Keratinocyte (primary cell): ENCODE measurements at regions not wholly inside any gene's neighbourhood (a gene's known extent, or its start where the extent isn't known, plus 50 kb on each side); places are given as distances from the start of the nearest gene placed in this dataset.

Source experiments
- DNase-seq: peaks from one replicate; pipeline ENCODE4 v3.0.0-alpha.2; 2011; ENCODE audit warnings: low read depth, missing footprints, low spot score
- FAIRE-seq: peaks from 2 replicates; lab custom pipeline; 2011; peaks lifted over from hg19 to GRCh38; lab: Jason Lieb, UNC
- H2AFZ ChIP-seq: 2 replicates; pipeline ENCODE4 v1.6.0; 2012; ENCODE audit warnings: low read length, control low read depth, inconsistent platforms; ENCODE audit not compliant: control insufficient read depth
- H3K27ac ChIP-seq: 2 replicates; pipeline ENCODE4 v1.5.1; 2011; ENCODE audit warnings: low read length; ENCODE audit not compliant: control insufficient read depth, insufficient read depth
- H3K27me3 ChIP-seq: 3 replicates; pipeline ENCODE4 v1.6.0; 2011; ENCODE audit warnings: low read length; ENCODE audit not compliant: control insufficient read depth, insufficient read depth; ENCODE audit errors: extremely low read depth
- H3K36me3 ChIP-seq, 2 experiments: 2 replicates in 1 of 2; 3 replicates in 1 of 2; pipeline ENCODE4 v1.5.1; 2011; ENCODE audit warnings: low read length in 2 of 2, mild to moderate bottlenecking in 1 of 2; ENCODE audit not compliant: control insufficient read depth in 2 of 2, insufficient read depth in 2 of 2; ENCODE audit errors: extremely low read depth in 1 of 2
- H3K4me1 ChIP-seq: 3 replicates; pipeline ENCODE4 v1.5.1; 2011; ENCODE audit warnings: low read length; ENCODE audit not compliant: control insufficient read depth, insufficient read depth; ENCODE audit errors: extremely low read depth
- H3K4me2 ChIP-seq: 3 replicates; pipeline ENCODE4 v1.6.0; 2011; ENCODE audit warnings: low read depth, low read length; ENCODE audit not compliant: control insufficient read depth, insufficient read depth; ENCODE audit errors: extremely low read depth
- H3K4me3 ChIP-seq, 3 experiments: fragments of 200-600 bp in 1 of 3; sonication (generic) in 1 of 3; 2 replicates in 2 of 3; 3 replicates in 1 of 3; pipeline ENCODE4 v1.5.1; 2011 to 2016; ENCODE audit warnings: low read length in 3 of 3, mild to moderate bottlenecking in 3 of 3, control low read depth in 2 of 3, inconsistent platforms in 1 of 3, low read depth in 1 of 3, mixed read lengths in 1 of 3, mixed run types in 1 of 3, moderate library complexity in 1 of 3; ENCODE audit not compliant: control insufficient read depth in 2 of 3, insufficient read depth in 2 of 3; ENCODE audit errors: extremely low read depth in 1 of 3
- H3K79me2 ChIP-seq: 2 replicates; pipeline ENCODE4 v1.6.0; 2012; ENCODE audit warnings: low read length; ENCODE audit not compliant: control insufficient read depth, insufficient read depth
- H3K9ac ChIP-seq: 3 replicates; pipeline ENCODE4 v1.6.0; 2011; ENCODE audit warnings: low read length; ENCODE audit not compliant: control insufficient read depth, insufficient read depth; ENCODE audit errors: extremely low read depth
- H3K9me1 ChIP-seq: 3 replicates; pipeline ENCODE4 v1.6.0; 2011; ENCODE audit warnings: low read length; ENCODE audit not compliant: control insufficient read depth, insufficient read depth; ENCODE audit errors: extremely low read depth
- H3K9me3 ChIP-seq: 2 replicates; pipeline ENCODE4 v1.5.1; 2012; ENCODE audit warnings: low read depth, low read length; ENCODE audit not compliant: control insufficient read depth
- H4K20me1 ChIP-seq: 3 replicates; pipeline ENCODE4 v1.6.0; 2011; ENCODE audit warnings: low read length; ENCODE audit not compliant: control insufficient read depth, insufficient read depth; ENCODE audit errors: extremely low read depth
- EZH2 ChIP-seq: IDR thresholded peaks from one replicate; pipeline ENCODE4 v1.6.1; 2012; ENCODE audit warnings: inconsistent platforms, mild to moderate bottlenecking, low read length, moderate library complexity
- dilution Hi-C: fragments of 300-500 bp; cut with MboI; formaldehyde crosslinking; loops from one replicate; pipeline ENCODE4 v1.7.0; 2020; ENCODE audit warnings: low sequenced_read_pairs; ENCODE audit not compliant: extremely low pct_ligation_motif_present
- TF ChIP-seq, protein P1 (sequence below), 3 experiments: IDR thresholded peaks in 1 of 3; conservative IDR thresholded peaks in 1 of 3; optimal IDR thresholded peaks in 1 of 3; 2 replicates in 2 of 3; 3 replicates in 1 of 3; pipeline versions ENCODE3 to v1.5.1; 2011; ENCODE audit warnings: low read length in 3 of 3, mild to moderate bottlenecking in 3 of 3, moderate library complexity in 2 of 3, control low read depth in 1 of 3, inconsistent platforms in 1 of 3; ENCODE audit not compliant: insufficient read depth in 2 of 3; ENCODE audit errors: extremely low read depth in 1 of 3

DNA sequence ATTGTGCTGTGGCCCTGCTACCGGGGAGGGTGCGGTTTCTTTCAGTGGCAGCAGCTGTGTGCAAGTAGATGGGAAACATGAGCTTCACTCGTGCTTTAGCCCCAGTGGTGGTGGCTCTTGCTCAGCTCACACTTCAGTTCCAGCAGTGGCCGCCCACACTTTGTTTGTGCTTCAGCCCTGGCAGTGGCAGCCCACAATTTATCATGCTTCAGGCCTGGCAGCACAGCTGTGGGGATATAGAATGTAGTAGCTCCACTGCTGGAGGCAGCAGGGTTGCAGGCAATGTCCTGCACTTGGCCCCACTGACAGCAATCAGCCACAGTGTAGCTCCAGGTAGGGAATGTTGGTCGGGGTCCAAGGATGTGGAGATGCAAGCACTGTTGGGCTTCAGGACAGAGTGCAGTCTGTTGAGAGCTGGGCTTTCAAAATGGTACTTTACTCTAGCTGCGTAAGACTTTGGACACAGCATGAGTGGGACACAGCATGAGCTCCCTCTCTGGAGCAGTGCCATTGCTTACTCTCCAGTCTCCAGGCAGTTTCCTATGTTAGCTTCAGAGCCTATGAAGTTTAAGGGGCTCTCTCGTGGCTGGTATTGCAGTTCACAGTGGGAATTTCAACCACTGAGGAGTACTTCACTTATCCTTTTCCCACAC lies 413.1 kb downstream of the PDGFC start:
- Histone ChIP-seq H3K27ac (no peak overlapping the region), H3K9me1 (no peaks in the 10 kb centered on the region), H3K36me3 (no peaks in the 10 kb centered on the region), H3K4me3 (no peak overlapping the region), H3K4me2 (no peak overlapping the region), H3K4me1 (no peaks in the 10 kb centered on the region), H3K9me3 (no peaks in the 10 kb centered on the region), H3K27me3 (no peaks in the 10 kb centered on the region), H3K79me2 (no peaks in the 10 kb centered on the region), H2AFZ (no peak overlapping the region), H3K9ac (no peak overlapping the region), H4K20me1 (no peaks in the 10 kb centered on the region)
- DNase-seq, result no peak
- no peak for FAIRE-seq
- TF ChIP-seq EZH2, result no peak
- TF ChIP-seq, protein P1, sequence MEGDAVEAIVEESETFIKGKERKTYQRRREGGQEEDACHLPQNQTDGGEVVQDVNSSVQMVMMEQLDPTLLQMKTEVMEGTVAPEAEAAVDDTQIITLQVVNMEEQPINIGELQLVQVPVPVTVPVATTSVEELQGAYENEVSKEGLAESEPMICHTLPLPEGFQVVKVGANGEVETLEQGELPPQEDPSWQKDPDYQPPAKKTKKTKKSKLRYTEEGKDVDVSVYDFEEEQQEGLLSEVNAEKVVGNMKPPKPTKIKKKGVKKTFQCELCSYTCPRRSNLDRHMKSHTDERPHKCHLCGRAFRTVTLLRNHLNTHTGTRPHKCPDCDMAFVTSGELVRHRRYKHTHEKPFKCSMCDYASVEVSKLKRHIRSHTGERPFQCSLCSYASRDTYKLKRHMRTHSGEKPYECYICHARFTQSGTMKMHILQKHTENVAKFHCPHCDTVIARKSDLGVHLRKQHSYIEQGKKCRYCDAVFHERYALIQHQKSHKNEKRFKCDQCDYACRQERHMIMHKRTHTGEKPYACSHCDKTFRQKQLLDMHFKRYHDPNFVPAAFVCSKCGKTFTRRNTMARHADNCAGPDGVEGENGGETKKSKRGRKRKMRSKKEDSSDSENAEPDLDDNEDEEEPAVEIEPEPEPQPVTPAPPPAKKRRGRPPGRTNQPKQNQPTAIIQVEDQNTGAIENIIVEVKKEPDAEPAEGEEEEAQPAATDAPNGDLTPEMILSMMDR (optimal IDR thresholded peaks at IDR 0.05 in 1 of 3, IDR thresholded peaks at IDR 0.05 in 1 of 3, conservative IDR thresholded peaks at IDR 0.05 in 1 of 3; ENCODE audit: extremely low read depth in 1 of 3, insufficient read depth in 2 of 3, low read length in 3 of 3), result no peak
- dilution Hi-C loops, result no loop called here

- Histone ChIP-seq H3K27me3 (no peaks in the 10 kb centered on the region), H3K4me1 (no peaks in the 10 kb centered on the region), H3K36me3 (no peaks in the 10 kb centered on the region), H3K9me1 (no peaks in the 10 kb centered on the region), H3K4me3 (no peak overlapping the region), H3K79me2 (no peaks in the 10 kb centered on the region), H3K9me3 (no peaks in the 10 kb centered on the region), H3K4me2 (no peak overlapping the region), H2AFZ (no peak overlapping the region), H3K27ac (no peak overlapping the region), H3K9ac (no peak overlapping the region), H4K20me1 (no peaks in the 10 kb centered on the region)
- TF ChIP-seq EZH2, result no peak
- TF ChIP-seq, protein P1 (optimal IDR thresholded peaks at IDR 0.05 in 1 of 3, IDR thresholded peaks at IDR 0.05 in 1 of 3, conservative IDR thresholded peaks at IDR 0.05 in 1 of 3; ENCODE audit: extremely low read depth in 1 of 3, insufficient read depth in 2 of 3, low read length in 3 of 3), result no peak
- dilution Hi-C loops, result no loop called here
- FAIRE-seq (no peak), DNase-seq (no peak)
Measured at GRCh38 chr4:156557920-156558319, 413.7 kb downstream of the PDGFC start.
